Tibial artery (tissue), 4 donors: ENCODE measurements at regions not wholly inside any gene's neighbourhood (a gene's known extent, or its start where the extent isn't known, plus 50 kb on each side); places are given as distances from the start of the nearest gene placed in this dataset.

ENCODE experiments used
- DNase-seq, 2 donors: peaks; one replicate each; pipeline ENCODE4 v3.0.0-alpha.2; 2019
- H3K27ac ChIP-seq, 2 donors: fragments of 200-600 bp; sonication (generic) in 1 of 2; 1 replicate in 1 of 2; 2 replicates in 1 of 2; pipeline ENCODE4 v1.5.1; 2018 to 2019; ENCODE audit warnings: mild to moderate bottlenecking in 1 of 2
- H3K27me3 ChIP-seq, 2 donors: fragments of 200-600 bp; sonication (generic) in 1 of 2; one replicate each; pipeline versions ENCODE4 v1.5.1 to v1.6.0; 2016 to 2019
- H3K36me3 ChIP-seq, 3 donors: fragments of 200-600 bp; sonication (generic) in 2 of 3; one replicate each; pipeline ENCODE4 v1.5.1; 2016 to 2019; ENCODE audit warnings: mild to moderate bottlenecking in 2 of 3
- H3K4me1 ChIP-seq, 4 donors: fragments of 200-600 bp; sonication (generic) in 2 of 4; 1 replicate in 3 of 4; 2 replicates in 1 of 4; pipeline ENCODE4 v1.5.1; 2016 to 2019
- H3K4me3 ChIP-seq, 2 donors: fragments of 200-600 bp; sonication (generic) in 1 of 2; 1 replicate in 1 of 2; 2 replicates in 1 of 2; pipeline ENCODE4 v1.5.1; 2018 to 2019; ENCODE audit warnings: mild to moderate bottlenecking in 2 of 2
- H3K9me3 ChIP-seq, 3 donors: fragments of 200-600 bp; sonication (generic) in 1 of 3; one replicate each; pipeline ENCODE4 v1.5.1; 2016 to 2019
- CTCF ChIP-seq, 2 experiments: fragments of 200-600 bp in 1 of 2; fragments of 450-650 bp in 1 of 2; IDR thresholded peaks; one replicate each; pipeline ENCODE4 v1.5.1; 2017 to 2019; ENCODE audit warnings: antibody characterized with exemption in 2 of 2, mild to moderate bottlenecking in 1 of 2, moderate library complexity in 1 of 2
- intact Hi-C: fragments of 100-400 bp; cut with DNase I; formaldehyde crosslinking; loops from one replicate; pipeline ENCODE4 v1.15.0; 2023; ENCODE audit warnings: low total_unique reads

- Histone ChIP-seq H3K4me1 (no peaks in the 10 kb centered on the region), H3K36me3 (no peaks in the 10 kb centered on the region), H3K27ac (no peak overlapping the region), H3K27me3 (peaks cover 0 to 19% of the 10 kb centered on the region in 2 donors), H3K9me3 (peaks cover 0 to 4% (median 0%) of the 10 kb centered on the region in 3 donors), H3K4me3 (no peak overlapping the region)
- DNase-seq: no peak
- intact Hi-C loops: no loop called here
- TF ChIP-seq CTCF (IDR thresholded peaks at IDR 0.05): no peak
Observed at GRCh38 chr22:48890693-48891554, 936.7 kb downstream of the BRD1 start.

GRCh38 chr22:48889887-48890692 lies 937.6 kb downstream of the BRD1 start:
- TF ChIP-seq CTCF (IDR thresholded peaks at IDR 0.05): no peak
- H3K36me3 ChIP-seq: no peaks in the 10 kb centered on the region
- peak in 1 of 2 donors; percentile 48 for DNase-seq
- peaks cover 0 to 25% of the 10 kb centered on the region in 2 donors for H3K27me3 ChIP-seq
- no peak overlapping the region for H3K4me3 ChIP-seq
- H3K27ac ChIP-seq: no peak overlapping the region
- peaks cover 0 to 4% (median 0%) of the 10 kb centered on the region in 3 donors for H3K9me3 ChIP-seq
- intact Hi-C loops: no loop called here
- no peaks in the 10 kb centered on the region for H3K4me1 ChIP-seq

GRCh38 chr22:48889209-48889830 lies 938.4 kb downstream of the BRD1 start:
- H3K27ac ChIP-seq: no peak overlapping the region
- no peaks in the 10 kb centered on the region for H3K4me1 ChIP-seq
- TF ChIP-seq CTCF (IDR thresholded peaks at IDR 0.05): no peak
- intact Hi-C loops: no loop called here
- peak in 1 of 2 donors; percentile 16 for DNase-seq
- peaks cover 0 to 4% (median 0%) of the 10 kb centered on the region in 3 donors for H3K9me3 ChIP-seq
- no peak overlapping the region for H3K4me3 ChIP-seq
- peaks cover 0 to 27% of the 10 kb centered on the region in 2 donors for H3K27me3 ChIP-seq
- no peaks in the 10 kb centered on the region for H3K36me3 ChIP-seq

- Histone ChIP-seq H3K9me3 (peaks cover 0 to 4% (median 0%) of the 10 kb centered on the region in 3 donors), H3K4me1 (no peaks in the 10 kb centered on the region), H3K4me3 (no peak overlapping the region), H3K36me3 (no peaks in the 10 kb centered on the region), H3K27ac (no peak overlapping the region), H3K27me3 (peaks cover 0 to 22% of the 10 kb centered on the region in 2 donors)
- intact Hi-C loops: no loop called here
- no peak for TF ChIP-seq CTCF (IDR thresholded peaks at IDR 0.05)
- peak; percentile 7 to 27 for DNase-seq
Observed at GRCh38 chr22:48888466-48889208, 939.0 kb downstream of the BRD1 start.
